Heart right ventricle (tissue), 16 donors: ENCODE measurements at regions not wholly inside any gene's neighbourhood (a gene's known extent, or its start where the extent isn't known, plus 50 kb on each side); places are given as distances from the start of the nearest gene placed in this dataset.

Source experiments
- ATAC-seq, 8 donors: fragments of 200-7000 bp; cut with Tn5 transposase; one replicate each; pipeline ENCODE4 v1.9.1; 2020; ENCODE audit warnings: mild to moderate bottlenecking in 8 of 8, moderate library complexity in 8 of 8, moderate number of reproducible peaks in 1 of 8
- DNase-seq, 2 donors: peaks; one replicate each; pipeline ENCODE4 v3.0.0-alpha.2; 2020
- H3K27ac ChIP-seq, 10 donors: fragments of 200-600 bp; sonication (generic) in 2 of 10; one replicate each; pipeline versions ENCODE4 v1.5.0 to v1.8.0; 2020 to 2022; ENCODE audit warnings: mild to moderate bottlenecking in 3 of 10
- H3K27me3 ChIP-seq, 7 donors: fragments of 200-600 bp; one replicate each; pipeline ENCODE4 v1.8.0; 2021 to 2022; ENCODE audit warnings: mild to moderate bottlenecking in 2 of 7
- H3K36me3 ChIP-seq, 9 donors: fragments of 200-600 bp; sonication (generic) in 1 of 9; one replicate each; pipeline versions ENCODE4 v1.5.0 to v1.8.0; 2020 to 2022; ENCODE audit warnings: mild to moderate bottlenecking in 2 of 9
- H3K4me1 ChIP-seq, 9 donors: fragments of 200-600 bp; sonication (generic) in 1 of 9; one replicate each; pipeline versions ENCODE4 v1.5.0 to v1.8.0; 2020 to 2022; ENCODE audit warnings: mild to moderate bottlenecking in 4 of 9
- H3K4me3 ChIP-seq, 10 donors: fragments of 200-600 bp; sonication (generic) in 2 of 10; one replicate each; pipeline versions ENCODE4 v1.5.0 to v1.8.0; 2020 to 2022; ENCODE audit warnings: mild to moderate bottlenecking in 7 of 10, moderate library complexity in 2 of 10
- H3K9me3 ChIP-seq, 11 donors: fragments of 200-600 bp in 10 of 11; sonication (generic) in 2 of 11; one replicate each; pipeline versions ENCODE4 v1.5.0 to v1.8.0; 2013 to 2022; ENCODE audit warnings: mild to moderate bottlenecking in 2 of 11, control low read depth in 1 of 11, moderate library complexity in 1 of 11
- WGBS, 2 donors: extraction: QIAGEN DNeasy Blood & Tissue Kit; methylation state at CpG; one replicate each; pipeline ENCODE4 v1.1.7; 2013; ENCODE audit warnings: inconsistent platforms in 1 of 2; 5-methylcytosine and 5-hydroxymethylcytosine counted together
- intact Hi-C, 10 donors: fragments of 100-400 bp; cut with DNase I; formaldehyde crosslinking; loops; one replicate each; pipeline versions ENCODE4 v1.11.1 to v1.14.2; 2022
- TF ChIP-seq, protein P1 (sequence below), 9 donors: fragments of 200-600 bp; sonication (generic) in 2 of 9; IDR thresholded peaks; one replicate each; pipeline versions ENCODE4 v1.5.0 to v1.8.0; 2021 to 2022; ENCODE audit warnings: antibody characterized with exemption in 9 of 9, mild to moderate bottlenecking in 5 of 9, moderate library complexity in 1 of 9
- donor health status: Arrhythmogenic right ventricular cardiomyopathy.
- donor health status: ischemic (EF 13 %, LVEDD 7.1; RV severe dilation, severe dysfunction).
- donor health status: healthy with polysubstance abuse.
- donor health status: DM: no; HTN: yes; CAD: no.
- donor health status: DM: no; HTN: no; CAD: no.
- donor health status: ischemic (EF 25% LVEDD 6.9; RV normal size, moderate dysfunction).
- donor health status: ischemic (EF 25% LVEDD 5.7; RV mildly dilated, moderate dysfunction).
- donor health status: healthy.
- donor health status: DM: yes; HTN: yes; CAD: no.
- donor health status: Ischemic cardiomyopathy.
- donor health status: ischemic (EF 35%, LVEDD 5.7; RV mildly dilated, moderate dysfunction).
- donor health status: nonischemic (EF 11% LVEDD 7.7; RV severe dilation, severe dysfunction).
- donor health status: DM: yes; HTN: yes; CAD: no.
- donor health status: PGD.
- donor health status: ischemic (EF 29% LVEDD 5.4; RV normal size, mild dysfunction).
- donor health status: nonischemic (EF 23%, LVEDD 6.1; RV moderate dilation, normal function).

GRCh38 chr5:101605700-101606099, 690.4 kb downstream of the SLCO4C1 start:
- 59 to 75% methylated on average over 3 of the region's 3 CpGs for WGBS, 2 donors
- Histone ChIP-seq H3K4me1 (no peaks in the 10 kb centered on the region), H3K9me3 (no peaks in the 10 kb centered on the region), H3K27me3 (no peaks in the 10 kb centered on the region), H3K4me3 (no peak overlapping the region), H3K36me3 (no peaks in the 10 kb centered on the region), H3K27ac (no peak overlapping the region)
- TF ChIP-seq, protein P1, sequence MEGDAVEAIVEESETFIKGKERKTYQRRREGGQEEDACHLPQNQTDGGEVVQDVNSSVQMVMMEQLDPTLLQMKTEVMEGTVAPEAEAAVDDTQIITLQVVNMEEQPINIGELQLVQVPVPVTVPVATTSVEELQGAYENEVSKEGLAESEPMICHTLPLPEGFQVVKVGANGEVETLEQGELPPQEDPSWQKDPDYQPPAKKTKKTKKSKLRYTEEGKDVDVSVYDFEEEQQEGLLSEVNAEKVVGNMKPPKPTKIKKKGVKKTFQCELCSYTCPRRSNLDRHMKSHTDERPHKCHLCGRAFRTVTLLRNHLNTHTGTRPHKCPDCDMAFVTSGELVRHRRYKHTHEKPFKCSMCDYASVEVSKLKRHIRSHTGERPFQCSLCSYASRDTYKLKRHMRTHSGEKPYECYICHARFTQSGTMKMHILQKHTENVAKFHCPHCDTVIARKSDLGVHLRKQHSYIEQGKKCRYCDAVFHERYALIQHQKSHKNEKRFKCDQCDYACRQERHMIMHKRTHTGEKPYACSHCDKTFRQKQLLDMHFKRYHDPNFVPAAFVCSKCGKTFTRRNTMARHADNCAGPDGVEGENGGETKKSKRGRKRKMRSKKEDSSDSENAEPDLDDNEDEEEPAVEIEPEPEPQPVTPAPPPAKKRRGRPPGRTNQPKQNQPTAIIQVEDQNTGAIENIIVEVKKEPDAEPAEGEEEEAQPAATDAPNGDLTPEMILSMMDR (IDR thresholded peaks at IDR 0.05) = no peak
- intact Hi-C loops = no loop called here
- DNase-seq (no peak), ATAC-seq (no peak)

- intact Hi-C loops = no loop called here
- no peaks in the 10 kb centered on the region for H3K4me1 ChIP-seq
- H3K4me3 ChIP-seq = no peak overlapping the region
- H3K9me3 ChIP-seq = peaks cover 0 to 14% (median 5%) of the 10 kb centered on the region in 11 donors
- H3K36me3 ChIP-seq = no peaks in the 10 kb centered on the region
- no peak overlapping the region for H3K27ac ChIP-seq
- DNase-seq (no peak), ATAC-seq (no peak)
- 86 to 96% methylated on average over 1 of the region's 1 CpG for WGBS, 2 donors
- TF ChIP-seq, protein P1 (IDR thresholded peaks at IDR 0.05) = no peak
- H3K27me3 ChIP-seq = no peaks in the 10 kb centered on the region
These were observed 695.5 kb downstream of the SLCO4C1 start for GRCh38 chr5:101600614-101601013.

DNA sequence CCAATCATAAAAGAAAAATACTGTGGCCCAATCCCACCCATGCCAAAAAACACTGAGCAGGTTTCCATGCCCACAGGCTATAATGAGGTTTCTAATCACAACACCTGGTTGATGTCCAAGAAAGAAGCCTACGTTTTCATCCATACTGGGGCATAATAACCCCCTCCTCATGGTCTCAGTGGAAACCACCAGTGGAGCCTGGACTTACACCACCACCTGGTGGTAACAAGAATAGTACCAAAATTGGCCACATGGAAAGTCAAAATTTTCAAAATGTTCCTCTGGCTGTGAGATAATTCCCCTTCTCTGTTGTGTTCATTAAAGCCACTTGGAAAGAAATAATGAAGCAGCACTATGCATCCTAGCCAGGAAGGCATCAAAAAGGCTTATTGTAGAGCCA, 687.3 kb upstream of the ST8SIA4 start:
- H3K4me3 ChIP-seq = no peak overlapping the region
- no peak overlapping the region for H3K27ac ChIP-seq
- H3K27me3 ChIP-seq = no peaks in the 10 kb centered on the region
- intact Hi-C loops = no loop called here
- WGBS, 2 donors = 22 to 33% methylated on average over 1 of the region's 1 CpG
- no peaks in the 10 kb centered on the region for H3K4me1 ChIP-seq
- H3K36me3 ChIP-seq = no peaks in the 10 kb centered on the region
- DNase-seq (no peak), ATAC-seq (no peak)
- TF ChIP-seq, protein P1 (IDR thresholded peaks at IDR 0.05) = peak in 1 of 9 donors; percentile 13
- peaks cover 0 to 14% (median 2%) of the 10 kb centered on the region in 11 donors for H3K9me3 ChIP-seq

DNA sequence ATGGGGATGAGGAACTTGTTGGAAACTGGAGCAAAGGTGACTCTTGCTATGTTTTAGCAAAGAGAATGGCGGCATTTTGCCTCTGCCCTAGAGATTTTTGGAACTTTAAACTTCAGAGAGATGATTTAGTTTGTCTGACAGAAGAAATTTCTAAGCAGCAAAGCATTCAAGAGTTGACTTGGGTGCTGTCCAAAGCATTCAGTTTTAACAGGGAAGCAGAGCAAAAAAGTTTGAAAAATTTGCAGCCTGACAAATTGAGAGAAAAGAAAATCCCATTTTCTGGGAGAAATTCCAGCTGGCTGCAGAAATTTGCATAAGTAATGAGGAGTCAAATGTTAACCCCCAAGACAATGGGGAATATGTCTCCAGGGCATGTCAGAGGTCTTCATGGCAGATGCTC, 682.3 kb upstream of the ST8SIA4 start:
- intact Hi-C loops = no loop called here
- 62 to 74% methylated on average over 1 of the region's 1 CpG for WGBS, 2 donors
- H3K4me1 ChIP-seq = no peaks in the 10 kb centered on the region
- no peaks in the 10 kb centered on the region for H3K27me3 ChIP-seq
- H3K36me3 ChIP-seq = no peaks in the 10 kb centered on the region
- TF ChIP-seq, protein P1 (IDR thresholded peaks at IDR 0.05) = no peak
- ATAC-seq (no peak), DNase-seq (no peak)
- no peak overlapping the region for H3K4me3 ChIP-seq
- H3K9me3 ChIP-seq = peaks cover 0 to 4% (median 0%) of the 10 kb centered on the region in 11 donors
- H3K27ac ChIP-seq = no peak overlapping the region
